MM.1S (cell line): ENCODE measurements at regions not wholly inside any gene's neighbourhood (a gene's known extent, or its start where the extent isn't known, plus 50 kb on each side); places are given as distances from the start of the nearest gene placed in this dataset.
"Not testable (repeated sequence)": the region's sequence is repeated elsewhere in the genome, so short reads cannot be mapped to it uniquely, and the experiment has no call there.

Experiments used
- DNase-seq: peaks from one replicate; pipeline ENCODE4 v3.0.0-alpha.2; 2015
- H2AFZ ChIP-seq: fragments of 300-600 bp; sonication (generic); 2 replicates; pipeline ENCODE4 v1.6.0; 2016; ENCODE audit warnings: antibody characterized with exemption, low read length
- H3F3A ChIP-seq: fragments of 300-600 bp; sonication (generic); 2 replicates; pipeline ENCODE4 v1.6.1; 2016; ENCODE audit warnings: mild to moderate bottlenecking, antibody characterized with exemption, low read length, moderate library complexity, mixed read lengths; ENCODE audit not compliant: insufficient read depth
- H3K27ac ChIP-seq: fragments of 300-600 bp; sonication (generic); 2 replicates; pipeline ENCODE4 v1.5.1; 2016; ENCODE audit warnings: mild to moderate bottlenecking, low read length
- H3K27me3 ChIP-seq: fragments of 300-600 bp; sonication (generic); replicated peaks from 2 replicates; pipeline ENCODE4 v1.6.0; 2016; ENCODE audit warnings: low read length; ENCODE audit not compliant: insufficient read depth
- H3K36me3 ChIP-seq: fragments of 300-600 bp; sonication (generic); replicated peaks from 2 replicates; pipeline ENCODE4 v1.6.1; 2016; ENCODE audit warnings: mild to moderate bottlenecking, low read length, mixed read lengths; ENCODE audit not compliant: insufficient read depth
- H3K4me1 ChIP-seq: fragments of 300-600 bp; sonication (generic); 2 replicates; pipeline ENCODE4 v1.6.1; 2016; ENCODE audit warnings: low read length, mixed read lengths
- H3K4me2 ChIP-seq: fragments of 300-600 bp; sonication (generic); 2 replicates; pipeline ENCODE4 v1.6.0; 2016; ENCODE audit warnings: low read depth, low read length
- H3K4me3 ChIP-seq: fragments of 300-600 bp; sonication (generic); 2 replicates; pipeline ENCODE4 v1.5.1; 2016; ENCODE audit warnings: low read length, mixed read lengths
- H3K79me2 ChIP-seq: fragments of 300-600 bp; sonication (generic); 2 replicates; pipeline ENCODE4 v1.6.1; 2016; ENCODE audit warnings: mixed run types, low read length, mixed read lengths
- H3K9ac ChIP-seq: fragments of 300-600 bp; sonication (generic); 2 replicates; pipeline ENCODE4 v1.6.1; 2016; ENCODE audit warnings: low read length, mixed read lengths
- H3K9me2 ChIP-seq: fragments of 300-600 bp; sonication (generic); replicated peaks from 2 replicates; pipeline ENCODE4 v1.6.1; 2016; ENCODE audit warnings: mild to moderate bottlenecking, low read length, mixed read lengths; ENCODE audit not compliant: insufficient read depth
- H3K9me3 ChIP-seq: fragments of 300-600 bp; sonication (generic); replicated peaks from 2 replicates; pipeline ENCODE4 v1.6.1; 2016; ENCODE audit warnings: mild to moderate bottlenecking, low read length, mixed read lengths; ENCODE audit not compliant: insufficient read depth
- H4K20me1 ChIP-seq: fragments of 300-600 bp; sonication (generic); 2 replicates; pipeline ENCODE4 v1.6.1; 2016; ENCODE audit warnings: mild to moderate bottlenecking, low read length, moderate library complexity, mixed read lengths; ENCODE audit not compliant: insufficient read depth
- EZH2 ChIP-seq: fragments of 300-600 bp; sonication (generic); optimal IDR thresholded peaks from 2 replicates; pipeline ENCODE3; 2017; ENCODE audit warnings: low read depth, mild to moderate bottlenecking, antibody characterized with exemption, low read length, mixed read lengths
- EZH2phosphoT487 ChIP-seq: fragments of 300-600 bp; sonication (generic); IDR thresholded peaks from 2 replicates; pipeline ENCODE4 v1.6.1; 2018; ENCODE audit warnings: antibody characterized with exemption, low read length
- TF ChIP-seq, protein P1 (sequence below): fragments of 300-600 bp; sonication (generic); IDR thresholded peaks from 2 replicates; pipeline ENCODE4 v1.5.1; 2016; ENCODE audit warnings: antibody characterized with exemption, low read length, mixed read lengths

DNA sequence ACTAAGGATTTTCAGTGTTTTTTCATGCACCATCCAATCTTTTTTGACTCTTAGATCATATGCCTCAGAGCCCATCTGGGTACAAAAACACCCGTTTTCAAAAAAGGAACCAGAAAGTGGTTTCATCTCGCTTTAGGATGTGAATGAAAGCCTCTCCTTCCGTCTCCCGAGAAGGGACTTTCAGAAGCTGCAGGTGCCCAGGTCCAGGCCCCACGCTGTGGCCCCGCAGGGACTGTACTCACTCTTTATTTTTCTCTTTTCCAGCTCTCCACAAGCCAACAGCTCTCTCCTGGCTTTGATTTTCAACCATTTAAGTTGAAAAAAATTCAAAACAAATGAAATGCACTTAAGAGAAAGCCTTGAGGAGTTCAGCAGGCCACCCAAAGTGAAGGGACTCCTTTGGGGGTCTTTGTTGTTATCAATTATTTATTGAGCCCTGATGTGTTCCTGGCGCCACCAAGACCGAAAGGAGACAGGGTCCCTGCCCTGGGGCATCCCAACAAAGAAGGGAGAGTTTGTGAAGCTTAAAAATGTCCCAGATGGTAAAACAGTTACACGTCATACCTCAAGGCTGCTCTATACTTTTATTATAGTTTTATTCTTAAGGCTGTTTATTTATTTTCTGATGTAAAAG lies 467.3 kb downstream of the PREX1 start:
- Histone ChIP-seq H3K9me3 (no peaks in the 10 kb centered on the region), H3K4me3 (peak overlapping the region; percentile 72), H3K36me3 (no peaks in the 10 kb centered on the region), H2AFZ (0 out of 2 replicates have a peak overlapping the region, but pooled peaks have one; percentile 22), H3K4me1 (peaks cover 13% of the 10 kb centered on the region), H3K4me2 (peak overlapping the region; percentile 93), H3K27ac (peak overlapping the region; percentile 85), H3K79me2 (peaks cover 5% of the 10 kb centered on the region; the same call in 1 of the 2 replicates), H3K9ac (peak overlapping the region; percentile 73; the same call in 1 of the 2 replicates), H4K20me1 (no peaks in the 10 kb centered on the region), H3K27me3 (no peaks in the 10 kb centered on the region), H3K9me2 (no peaks in the 10 kb centered on the region), H3F3A (peaks cover 21% of the 10 kb centered on the region)
- TF ChIP-seq, protein P1, sequence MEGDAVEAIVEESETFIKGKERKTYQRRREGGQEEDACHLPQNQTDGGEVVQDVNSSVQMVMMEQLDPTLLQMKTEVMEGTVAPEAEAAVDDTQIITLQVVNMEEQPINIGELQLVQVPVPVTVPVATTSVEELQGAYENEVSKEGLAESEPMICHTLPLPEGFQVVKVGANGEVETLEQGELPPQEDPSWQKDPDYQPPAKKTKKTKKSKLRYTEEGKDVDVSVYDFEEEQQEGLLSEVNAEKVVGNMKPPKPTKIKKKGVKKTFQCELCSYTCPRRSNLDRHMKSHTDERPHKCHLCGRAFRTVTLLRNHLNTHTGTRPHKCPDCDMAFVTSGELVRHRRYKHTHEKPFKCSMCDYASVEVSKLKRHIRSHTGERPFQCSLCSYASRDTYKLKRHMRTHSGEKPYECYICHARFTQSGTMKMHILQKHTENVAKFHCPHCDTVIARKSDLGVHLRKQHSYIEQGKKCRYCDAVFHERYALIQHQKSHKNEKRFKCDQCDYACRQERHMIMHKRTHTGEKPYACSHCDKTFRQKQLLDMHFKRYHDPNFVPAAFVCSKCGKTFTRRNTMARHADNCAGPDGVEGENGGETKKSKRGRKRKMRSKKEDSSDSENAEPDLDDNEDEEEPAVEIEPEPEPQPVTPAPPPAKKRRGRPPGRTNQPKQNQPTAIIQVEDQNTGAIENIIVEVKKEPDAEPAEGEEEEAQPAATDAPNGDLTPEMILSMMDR: no peak
- TF ChIP-seq EZH2 (no peak), EZH2phosphoT487 (no peak)
- DNase-seq: peak; percentile 88

DNA sequence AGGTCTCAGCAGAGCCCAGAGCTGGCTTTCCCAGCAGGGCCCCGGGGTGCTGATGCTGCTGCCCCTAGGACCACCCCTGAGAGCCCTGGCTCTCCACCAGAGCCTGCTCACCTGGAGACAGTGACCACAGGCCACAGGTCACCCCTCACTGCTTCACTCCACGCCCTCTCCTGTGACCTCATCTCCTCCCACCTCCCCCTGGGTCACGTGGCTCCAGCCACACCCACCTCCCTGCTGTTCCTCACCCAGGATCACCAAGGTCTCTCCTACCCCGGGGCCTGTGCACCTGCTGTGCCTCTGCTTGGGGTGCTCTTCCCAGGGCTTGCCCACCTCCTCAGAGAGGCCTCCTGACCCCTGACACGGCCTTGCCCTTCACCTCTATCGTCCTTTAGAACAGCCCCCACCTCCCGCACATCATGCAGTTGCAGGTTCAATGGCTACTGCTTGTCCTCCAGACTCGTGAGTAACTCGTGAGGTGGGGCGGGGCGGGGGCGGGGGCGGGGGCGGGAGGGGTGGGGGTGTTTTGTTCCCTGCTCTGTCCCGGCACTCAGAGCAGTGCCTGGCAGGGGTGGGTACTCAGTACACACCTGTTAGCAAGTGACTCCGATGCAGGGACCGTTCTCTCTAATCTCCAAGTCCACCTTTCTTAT lies 468.0 kb downstream of the PREX1 start:
- no peaks in the 10 kb centered on the region for H3K9me3 ChIP-seq
- H2AFZ ChIP-seq: peak overlapping the region; percentile 31
- no peaks in the 10 kb centered on the region for H4K20me1 ChIP-seq
- H3K4me2 ChIP-seq: peak overlapping the region; percentile 93
- peaks cover 13% of the 10 kb centered on the region for H3K4me1 ChIP-seq
- H3K27me3 ChIP-seq: no peaks in the 10 kb centered on the region
- TF ChIP-seq, protein P1: no peak
- TF ChIP-seq EZH2phosphoT487 (no peak), EZH2 (no peak)
- H3K9me2 ChIP-seq: no peaks in the 10 kb centered on the region
- no peaks in the 10 kb centered on the region for H3K36me3 ChIP-seq
- peak overlapping the region; percentile 85 for H3K27ac ChIP-seq
- H3F3A ChIP-seq: peaks cover 21% of the 10 kb centered on the region
- peak; percentile 74 for DNase-seq
- peaks cover 5% of the 10 kb centered on the region; the same call in 1 of the 2 replicates for H3K79me2 ChIP-seq
- H3K9ac ChIP-seq: peak overlapping the region; percentile 75
- H3K4me3 ChIP-seq: peak overlapping the region; percentile 72

DNA sequence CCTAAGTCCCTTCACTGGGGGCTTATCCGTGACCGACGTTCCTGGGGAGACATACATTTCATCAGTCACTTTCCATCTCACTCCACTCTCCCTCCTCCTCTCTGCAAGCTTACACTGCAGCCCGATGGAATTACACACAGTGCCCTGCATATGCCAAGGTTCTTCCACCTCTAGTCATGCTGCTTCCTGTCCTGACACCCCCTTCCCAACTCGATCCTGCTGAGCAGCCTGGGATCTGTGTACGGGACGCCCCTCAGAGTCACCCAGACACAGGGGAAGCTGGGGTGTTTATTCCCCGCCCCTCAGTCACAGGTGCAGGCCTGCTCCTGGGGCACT lies 468.8 kb downstream of the PREX1 start:
- Histone ChIP-seq H3K9ac (peak overlapping the region; percentile 75; the same call in 1 of the 2 replicates), H3K4me1 (peaks cover 13% of the 10 kb centered on the region), H3K4me3 (peak overlapping the region; percentile 63), H2AFZ (peak overlapping the region; percentile 31; the same call in 1 of the 2 replicates), H3K27ac (peak overlapping the region; percentile 85; the same call in 1 of the 2 replicates), H3F3A (peaks cover 21% of the 10 kb centered on the region), H3K4me2 (peak overlapping the region; percentile 63; the same call in 1 of the 2 replicates)
- not testable (repeated sequence) for H3K9me3 ChIP-seq, H3K79me2 ChIP-seq, H4K20me1 ChIP-seq, H3K27me3 ChIP-seq, H3K9me2 ChIP-seq, H3K36me3 ChIP-seq, DNase-seq
